Neural cell (in vitro differentiated cells): ENCODE measurements at regions not wholly inside any gene's neighbourhood (a gene's known extent, or its start where the extent isn't known, plus 50 kb on each side); places are given as distances from the start of the nearest gene placed in this dataset.

Source experiments
- H2AFZ ChIP-seq: fragments of 200-600, 300-800 bp; sonication (generic), shearing (Covaris generic); 2 replicates; pipeline ENCODE4 v1.6.0; 2014; ENCODE audit warnings: low read depth, mild to moderate bottlenecking, antibody characterized with exemption, low read length, moderate library complexity
- H3F3A ChIP-seq: fragments of 200-600 bp; shearing (Covaris generic); 2 replicates; pipeline ENCODE4 v1.6.1; 2016; ENCODE audit warnings: mild to moderate bottlenecking, moderate library complexity, mixed read lengths, antibody characterized with exemption, low read length; ENCODE audit not compliant: insufficient read depth, poor library complexity, severe bottlenecking
- H3K27ac ChIP-seq: fragments of 200-600, 300-800 bp; sonication (generic), shearing (Covaris generic); 2 replicates; pipeline ENCODE4 v1.5.1; 2014; ENCODE audit warnings: mild to moderate bottlenecking, low read length, moderate library complexity
- H3K27me3 ChIP-seq: fragments of 300-800, 200-600 bp; sonication (generic), shearing (Covaris generic); 2 replicates; pipeline ENCODE4 v1.6.0; 2014; ENCODE audit warnings: mild to moderate bottlenecking, low read depth, low read length, moderate library complexity; ENCODE audit not compliant: insufficient read depth
- H3K36me3 ChIP-seq: fragments of 300-800, 200-600 bp; sonication (generic), shearing (Covaris generic); 2 replicates; pipeline ENCODE4 v1.5.1; 2014; ENCODE audit warnings: mild to moderate bottlenecking, antibody characterized with exemption, low read length, moderate library complexity; ENCODE audit not compliant: insufficient read depth
- H3K4me2 ChIP-seq: fragments of 300-800, 200-600 bp; sonication (generic), shearing (Covaris generic); 2 replicates; pipeline ENCODE4 v1.6.0; 2014; ENCODE audit warnings: mild to moderate bottlenecking, low read length
- H3K4me3 ChIP-seq: fragments of 300-800, 200-600 bp; sonication (generic), shearing (Covaris generic); 2 replicates; pipeline ENCODE4 v1.5.1; 2014; ENCODE audit warnings: mild to moderate bottlenecking, low read length, moderate library complexity
- H3K79me2 ChIP-seq: fragments of 200-600 bp; shearing (Covaris generic); replicated peaks from 2 replicates; pipeline ENCODE4 v1.6.0; 2014; ENCODE audit warnings: mild to moderate bottlenecking, low read length, moderate library complexity; ENCODE audit not compliant: insufficient read depth
- H3K9ac ChIP-seq: fragments of 300-800, 200-600 bp; sonication (generic), shearing (Covaris generic); 2 replicates; pipeline ENCODE4 v1.6.1; 2016; ENCODE audit warnings: mild to moderate bottlenecking, low read length, mixed read lengths
- H3K9me2 ChIP-seq: fragments of 200-600 bp; shearing (Covaris generic); 2 replicates; pipeline ENCODE4 v1.6.1; 2016; ENCODE audit warnings: mild to moderate bottlenecking, low read length, mixed read lengths; ENCODE audit not compliant: insufficient read depth
- H3K9me3 ChIP-seq: fragments of 200-600, 300-800 bp; sonication (generic), shearing (Covaris generic); 2 replicates; pipeline ENCODE4 v1.6.1; 2016; ENCODE audit warnings: mild to moderate bottlenecking, mixed run types, low read length, moderate library complexity, mixed read lengths
- H4K20me1 ChIP-seq: fragments of 200-600 bp; shearing (Covaris generic); 2 replicates; pipeline ENCODE4 v1.6.1; 2016; ENCODE audit warnings: mild to moderate bottlenecking, mixed run types; ENCODE audit not compliant: insufficient read depth
- CTCF ChIP-seq: fragments of 450-650 bp; IDR thresholded peaks from 2 replicates; pipeline ENCODE4 v1.5.1; 2014; ENCODE audit warnings: antibody characterized with exemption, mild to moderate bottlenecking, moderate library complexity; ENCODE audit not compliant: poor library complexity, severe bottlenecking
- EP300 ChIP-seq: fragments of 450-650 bp; conservative IDR thresholded peaks from 2 replicates; pipeline ENCODE4 v1.6.1; 2014; ENCODE audit warnings: antibody characterized with exemption, mild to moderate bottlenecking, moderate library complexity; ENCODE audit not compliant: poor library complexity, severe bottlenecking
- EZH2 ChIP-seq: fragments of 200-600, 300-800 bp; shearing (Covaris generic), sonication (generic); IDR thresholded peaks from 2 replicates; pipeline ENCODE4 v1.6.1; 2014; ENCODE audit warnings: antibody characterized with exemption, low read length, borderline replicate concordance, mild to moderate bottlenecking; ENCODE audit not compliant: insufficient read depth, poor library complexity, severe bottlenecking
- MXI1 ChIP-seq: fragments of 450-650 bp; conservative IDR thresholded peaks from 2 replicates; pipeline ENCODE4 v1.6.1; 2014; ENCODE audit warnings: antibody characterized with exemption, mild to moderate bottlenecking; ENCODE audit not compliant: poor library complexity, severe bottlenecking
- POLR2AphosphoS5 ChIP-seq: IDR thresholded peaks from 2 replicates; pipeline ENCODE4 v1.6.1; 2012
- RAD21 ChIP-seq: fragments of 450-650 bp; conservative IDR thresholded peaks from 2 replicates; pipeline ENCODE4 v1.6.1; 2014; ENCODE audit warnings: antibody characterized with exemption, mild to moderate bottlenecking, moderate library complexity
- REST ChIP-seq: IDR thresholded peaks from 2 replicates; pipeline ENCODE4 v1.6.1; 2012; ENCODE audit warnings: borderline replicate concordance
- SMC3 ChIP-seq: fragments of 450-650 bp; conservative IDR thresholded peaks from 2 replicates; pipeline ENCODE4 v1.6.1; 2014; ENCODE audit warnings: antibody characterized with exemption, mild to moderate bottlenecking, moderate library complexity; ENCODE audit not compliant: poor library complexity
- TAF1 ChIP-seq: IDR thresholded peaks from 2 replicates; pipeline ENCODE4 v1.6.1; 2012; ENCODE audit warnings: low read depth

DNA sequence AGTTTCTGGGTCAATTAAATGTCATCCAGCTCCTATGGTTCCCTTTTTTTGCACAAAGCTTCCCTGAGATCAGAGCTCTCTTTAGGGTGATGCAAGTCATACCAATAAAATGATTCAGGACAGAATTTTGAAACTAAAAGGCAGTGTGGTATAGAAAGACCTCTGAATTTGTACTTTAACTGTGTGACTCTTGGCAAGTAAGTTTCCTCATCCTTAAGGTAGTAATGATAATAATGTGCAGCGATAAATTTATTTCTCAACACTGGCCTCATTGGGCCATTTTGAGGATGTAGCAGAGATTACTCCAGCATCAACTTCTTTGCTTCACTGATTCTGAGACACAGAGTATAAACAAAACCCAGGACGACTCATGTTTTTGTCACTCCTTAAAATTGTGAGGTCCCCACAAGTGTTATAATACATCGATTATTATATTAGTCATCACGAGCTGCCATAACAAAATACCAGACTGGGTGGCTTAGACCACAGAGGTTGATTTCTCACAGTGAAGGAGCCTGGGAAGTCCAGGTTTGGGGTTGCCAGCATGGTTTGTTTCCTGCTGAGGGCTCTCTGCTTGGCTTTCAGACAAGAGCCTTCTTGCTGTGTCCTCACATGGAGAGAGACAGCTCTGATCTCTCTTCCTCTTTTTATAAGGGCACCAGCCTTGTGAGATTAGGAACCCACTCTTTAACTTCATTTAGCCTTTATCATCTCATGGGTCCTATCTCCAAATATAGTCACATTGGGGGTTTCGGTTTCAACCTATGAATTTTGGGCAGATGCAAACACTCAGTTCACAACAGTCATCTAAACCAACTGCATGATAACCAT lies 293.0 kb downstream of the ZNF608 start:
- Histone ChIP-seq H3K36me3 (no peaks in the 10 kb centered on the region), H3K9me3 (no peaks in the 10 kb centered on the region), H3F3A (no peaks in the 10 kb centered on the region), H2AFZ (no peak overlapping the region), H3K27me3 (no peaks in the 10 kb centered on the region), H3K27ac (no peak overlapping the region), H3K79me2 (no peaks in the 10 kb centered on the region), H4K20me1 (no peaks in the 10 kb centered on the region), H3K9me2 (no peaks in the 10 kb centered on the region), H3K4me2 (no peak overlapping the region), H3K9ac (no peak overlapping the region), H3K4me3 (no peak overlapping the region)
- TF ChIP-seq MXI1 (no peak), POLR2AphosphoS5 (no peak), EP300 (no peak), RAD21 (no peak), SMC3 (no peak), EZH2 (no peak), TAF1 (no peak), CTCF (no peak)

GRCh38 chr5:124452412-124452811 lies 294.0 kb downstream of the ZNF608 start:
- Histone ChIP-seq H3K79me2 (no peaks in the 10 kb centered on the region), H3K9ac (no peak overlapping the region), H3K4me2 (no peak overlapping the region), H3K36me3 (no peaks in the 10 kb centered on the region), H2AFZ (no peak overlapping the region), H3K27ac (no peak overlapping the region), H4K20me1 (no peaks in the 10 kb centered on the region), H3K27me3 (no peaks in the 10 kb centered on the region), H3F3A (no peaks in the 10 kb centered on the region), H3K9me2 (no peaks in the 10 kb centered on the region), H3K4me3 (no peak overlapping the region), H3K9me3 (no peaks in the 10 kb centered on the region)
- TF ChIP-seq CTCF = no peak
- no peak for TF ChIP-seq TAF1
- no peak for TF ChIP-seq REST
- no peak for TF ChIP-seq SMC3
- TF ChIP-seq EZH2 = no peak
- TF ChIP-seq MXI1 = no peak
- TF ChIP-seq POLR2AphosphoS5 = no peak
- no peak for TF ChIP-seq EP300
- no peak for TF ChIP-seq RAD21
